H9 (cell line): ENCODE measurements at regions not wholly inside any gene's neighbourhood (a gene's known extent, or its start where the extent isn't known, plus 50 kb on each side); places are given as distances from the start of the nearest gene placed in this dataset.

ENCODE experiments used
- DNase-seq: peaks from one replicate; pipeline ENCODE4 v3.0.0-alpha.2; 2017
- H2AFZ ChIP-seq: one replicate; pipeline ENCODE4 v1.6.1; 2013; ENCODE audit warnings: mild to moderate bottlenecking, low read length, control low read depth, moderate library complexity
- H2AK5ac ChIP-seq: 2 replicates; pipeline ENCODE4 v1.6.1; 2013; ENCODE audit warnings: low read length, control low read depth, mixed read lengths; ENCODE audit not compliant: insufficient read length
- H2BK120ac ChIP-seq: one replicate; pipeline ENCODE4 v1.6.1; 2013; ENCODE audit warnings: low read depth, mild to moderate bottlenecking, low read length, control low read depth, inconsistent platforms; ENCODE audit not compliant: poor library complexity, severe bottlenecking
- H2BK12ac ChIP-seq: 2 replicates; pipeline ENCODE4 v1.6.1; 2013; ENCODE audit warnings: low read length, control low read depth, mixed read lengths, low read depth; ENCODE audit not compliant: insufficient read length
- H2BK15ac ChIP-seq: 2 replicates; pipeline ENCODE4 v1.6.1; 2013; ENCODE audit warnings: low read depth, low read length, control low read depth
- H2BK20ac ChIP-seq: one replicate; pipeline ENCODE4 v1.6.1; 2013; ENCODE audit warnings: low read depth, mild to moderate bottlenecking, low read length, control low read depth, inconsistent platforms; ENCODE audit not compliant: poor library complexity, severe bottlenecking
- H2BK5ac ChIP-seq: 2 replicates; pipeline ENCODE4 v1.6.1; 2013; ENCODE audit warnings: low read length, control low read depth, mixed read lengths; ENCODE audit not compliant: insufficient read length
- H3K14ac ChIP-seq: 2 replicates; pipeline ENCODE4 v1.6.1; 2013; ENCODE audit warnings: low read length, control low read depth; ENCODE audit not compliant: insufficient read depth
- H3K18ac ChIP-seq: 2 replicates; pipeline ENCODE4 v1.6.1; 2013; ENCODE audit warnings: low read depth, mild to moderate bottlenecking, mixed read lengths, low read length, control low read depth; ENCODE audit not compliant: insufficient read length
- H3K23ac ChIP-seq: 2 replicates; pipeline ENCODE4 v1.6.1; 2013; ENCODE audit warnings: low read length, control low read depth, mixed read lengths, low read depth; ENCODE audit not compliant: insufficient read length
- H3K23me2 ChIP-seq: 2 replicates; pipeline ENCODE4 v1.6.1; 2013; ENCODE audit warnings: low read depth, mild to moderate bottlenecking, mixed read lengths, low read length, control low read depth; ENCODE audit not compliant: insufficient read length, poor library complexity, severe bottlenecking
- H3K27ac ChIP-seq: 2 replicates; pipeline ENCODE4 v1.5.1; 2013; ENCODE audit warnings: low read length, control low read depth, mixed read lengths, low read depth; ENCODE audit not compliant: insufficient read length
- H3K27me3 ChIP-seq: 2 replicates; pipeline ENCODE4 v1.6.1; 2013; ENCODE audit warnings: low read length, control low read depth, inconsistent platforms; ENCODE audit not compliant: insufficient read depth
- H3K4ac ChIP-seq: 2 replicates; pipeline ENCODE4 v1.6.1; 2013; ENCODE audit warnings: low read depth, mild to moderate bottlenecking, control low read depth, inconsistent platforms, low read length, moderate library complexity
- H3K4me1 ChIP-seq: 2 replicates; pipeline ENCODE4 v1.6.1; 2013; ENCODE audit warnings: low read length, control low read depth, inconsistent platforms; ENCODE audit not compliant: insufficient read depth
- H3K4me2 ChIP-seq: 2 replicates; pipeline ENCODE4 v1.6.1; 2013; ENCODE audit warnings: low read length, control low read depth, mixed read lengths; ENCODE audit not compliant: insufficient read length, insufficient read depth
- H3K56ac ChIP-seq: 2 replicates; pipeline ENCODE4 v1.6.1; 2013; ENCODE audit warnings: low read depth, mild to moderate bottlenecking, mixed read lengths, low read length, control low read depth; ENCODE audit not compliant: insufficient read length
- H3K79me1 ChIP-seq: 2 replicates; pipeline ENCODE4 v1.6.1; 2013; ENCODE audit warnings: low read depth, mild to moderate bottlenecking, moderate library complexity, low read length, control low read depth, inconsistent platforms; ENCODE audit not compliant: insufficient read depth, poor library complexity, severe bottlenecking
- H3K79me2 ChIP-seq: 2 replicates; pipeline ENCODE4 v1.6.1; 2013; ENCODE audit warnings: low read length, control low read depth, inconsistent platforms; ENCODE audit not compliant: insufficient read depth
- H3K9ac ChIP-seq: 2 replicates; pipeline ENCODE4 v1.6.1; 2013; ENCODE audit warnings: low read length, control low read depth, mixed read lengths; ENCODE audit not compliant: insufficient read length; ENCODE audit errors: extremely low read depth
- H3K9me3 ChIP-seq: one replicate; pipeline ENCODE4 v1.6.1; 2013; ENCODE audit warnings: low read depth, low read length, inconsistent platforms; ENCODE audit not compliant: control insufficient read depth
- H3T11ph ChIP-seq: one replicate; pipeline ENCODE4 v1.6.1; 2013; ENCODE audit warnings: mild to moderate bottlenecking, low read length, control low read depth, inconsistent platforms
- H4K20me1 ChIP-seq: one replicate; pipeline ENCODE4 v1.6.1; 2013; ENCODE audit not compliant: control insufficient read depth, insufficient read length, insufficient read depth
- H4K5ac ChIP-seq: 2 replicates; pipeline ENCODE4 v1.6.1; 2013; ENCODE audit warnings: low read depth, mild to moderate bottlenecking, mixed read lengths, low read length, control low read depth; ENCODE audit not compliant: insufficient read length
- H4K8ac ChIP-seq: replicated peaks from 2 replicates; pipeline ENCODE4 v1.6.1; 2013; ENCODE audit warnings: low read length, control low read depth, mixed read lengths, low read depth; ENCODE audit not compliant: insufficient read length
- H4K91ac ChIP-seq: 2 replicates; pipeline ENCODE4 v1.6.1; 2013; ENCODE audit warnings: low read depth, mild to moderate bottlenecking, moderate library complexity, mixed read lengths, low read length, control low read depth; ENCODE audit not compliant: insufficient read length
- H3K27ac Mint-ChIP-seq, 3 experiments: 2 replicates in 2 of 3; 3 replicates in 1 of 3; pipeline ENCODE4 v1.8.0; 2020 to 2021; ENCODE audit warnings: mixed read lengths in 3 of 3, mild to moderate bottlenecking in 1 of 3, moderate library complexity in 1 of 3
- H3K27me3 Mint-ChIP-seq: 2 replicates; pipeline ENCODE4 v1.8.0; 2021; ENCODE audit warnings: low read depth, mild to moderate bottlenecking, moderate library complexity, mixed read lengths
- H3K36me3 Mint-ChIP-seq, 3 experiments: 2 replicates in 2 of 3; 3 replicates in 1 of 3; pipeline ENCODE4 v1.8.0; 2020 to 2021; ENCODE audit warnings: low read depth in 3 of 3, mixed read lengths in 3 of 3; ENCODE audit not compliant: insufficient read depth in 1 of 3
- H3K4me1 Mint-ChIP-seq, 2 experiments: 2 replicates each; pipeline ENCODE4 v1.8.0; 2020; ENCODE audit warnings: mixed read lengths in 2 of 2
- H3K4me3 Mint-ChIP-seq, 2 experiments: 2 replicates in 1 of 2; 3 replicates in 1 of 2; pipeline ENCODE4 v1.8.0; 2020 to 2021; ENCODE audit warnings: mild to moderate bottlenecking in 2 of 2, mixed read lengths in 2 of 2, moderate library complexity in 1 of 2
- H3K9me3 Mint-ChIP-seq, 2 experiments: 2 replicates in 1 of 2; 3 replicates in 1 of 2; pipeline ENCODE4 v1.8.0; 2020; ENCODE audit warnings: mild to moderate bottlenecking in 2 of 2, mixed read lengths in 2 of 2, moderate library complexity in 1 of 2
- WGBS: extraction: QIAGEN DNeasy Blood & Tissue Kit; methylation state at CpG from one replicate; pipeline ENCODE4 v1.1.7; 2013; ENCODE audit warnings: missing lambda C conversion rate, low lambda C conversion rate, mixed read lengths; ENCODE audit not compliant: insufficient read length; ENCODE audit errors: extremely low coverage; 5-methylcytosine and 5-hydroxymethylcytosine counted together
- TF ChIP-seq, protein P1 (sequence below): fragments of 200-600 bp; sonication (generic); conservative IDR thresholded peaks from 3 replicates; pipeline ENCODE4 v1.8.0; 2021; ENCODE audit warnings: antibody characterized with exemption, mild to moderate bottlenecking

DNA sequence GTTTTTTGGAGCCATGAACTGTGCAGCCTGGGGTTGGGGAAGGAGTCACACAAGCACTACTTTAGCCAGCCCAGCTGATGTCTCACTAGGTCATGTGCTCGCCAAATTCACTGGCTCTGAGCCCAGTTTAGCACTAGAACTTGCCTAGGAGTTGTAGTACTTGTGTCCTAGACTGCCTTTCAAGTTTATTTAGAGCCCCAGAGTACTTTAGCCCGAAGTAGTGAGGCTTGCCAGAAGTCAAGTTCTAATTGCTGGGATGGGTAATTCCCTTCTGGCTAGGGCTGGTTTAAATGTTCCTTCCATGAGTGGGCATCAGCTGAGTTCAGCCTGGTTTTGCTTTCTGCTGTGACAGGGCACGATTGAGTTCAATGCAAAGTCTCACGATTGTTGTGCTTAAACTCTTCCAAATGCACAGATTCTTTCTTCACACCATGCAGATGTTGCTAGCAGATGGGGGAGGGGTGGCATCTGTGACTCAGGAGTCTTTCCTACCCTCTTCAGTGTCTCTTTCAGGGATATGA lies 228.2 kb upstream of the ZPLD1 start:
- H3K27ac ChIP-seq = no peak overlapping the region
- TF ChIP-seq, protein P1, sequence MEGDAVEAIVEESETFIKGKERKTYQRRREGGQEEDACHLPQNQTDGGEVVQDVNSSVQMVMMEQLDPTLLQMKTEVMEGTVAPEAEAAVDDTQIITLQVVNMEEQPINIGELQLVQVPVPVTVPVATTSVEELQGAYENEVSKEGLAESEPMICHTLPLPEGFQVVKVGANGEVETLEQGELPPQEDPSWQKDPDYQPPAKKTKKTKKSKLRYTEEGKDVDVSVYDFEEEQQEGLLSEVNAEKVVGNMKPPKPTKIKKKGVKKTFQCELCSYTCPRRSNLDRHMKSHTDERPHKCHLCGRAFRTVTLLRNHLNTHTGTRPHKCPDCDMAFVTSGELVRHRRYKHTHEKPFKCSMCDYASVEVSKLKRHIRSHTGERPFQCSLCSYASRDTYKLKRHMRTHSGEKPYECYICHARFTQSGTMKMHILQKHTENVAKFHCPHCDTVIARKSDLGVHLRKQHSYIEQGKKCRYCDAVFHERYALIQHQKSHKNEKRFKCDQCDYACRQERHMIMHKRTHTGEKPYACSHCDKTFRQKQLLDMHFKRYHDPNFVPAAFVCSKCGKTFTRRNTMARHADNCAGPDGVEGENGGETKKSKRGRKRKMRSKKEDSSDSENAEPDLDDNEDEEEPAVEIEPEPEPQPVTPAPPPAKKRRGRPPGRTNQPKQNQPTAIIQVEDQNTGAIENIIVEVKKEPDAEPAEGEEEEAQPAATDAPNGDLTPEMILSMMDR = no peak

More for the DNA sequence above, 228.2 kb upstream of the ZPLD1 start:
- no peak overlapping the region for H2AK5ac ChIP-seq
- no peak overlapping the region for H4K5ac ChIP-seq
- H3T11ph ChIP-seq = no peak overlapping the region
- Mint-ChIP-seq H3K4me1 (peaks cover 27 to 28% of the 10 kb centered on the region in 2 experiments), H3K4me3 (no peak overlapping the region), H3K9me3 (peaks cover 8 to 10% of the 10 kb centered on the region in 2 experiments; a peak in 3 of 5 replicates), H3K27me3 (no peaks in the 10 kb centered on the region), H3K36me3 (peaks cover 3 to 20% (median 4%) of the 10 kb centered on the region in 3 experiments; a peak in 5 of 7 replicates), H3K27ac (peak overlapping the region in 1 of 3 experiments; percentile 20; a peak in 4 of 7 replicates)
- H3K9ac ChIP-seq = no peak overlapping the region
- DNase-seq = no peak
- no peak overlapping the region for H3K14ac ChIP-seq
- H3K79me2 ChIP-seq = no peaks in the 10 kb centered on the region
- no peak overlapping the region for H4K8ac ChIP-seq
- no peak overlapping the region for H2BK5ac ChIP-seq
- H3K56ac ChIP-seq = no peak overlapping the region
- no peaks in the 10 kb centered on the region for H4K20me1 ChIP-seq
- no peak overlapping the region for H2BK20ac ChIP-seq
- no peaks in the 10 kb centered on the region for H3K27me3 ChIP-seq
- H3K4ac ChIP-seq = no peak overlapping the region
- H3K18ac ChIP-seq = no peak overlapping the region
- H3K9me3 ChIP-seq = no peaks in the 10 kb centered on the region
- no peak overlapping the region for H3K23ac ChIP-seq
- H4K91ac ChIP-seq = no peak overlapping the region
- H3K4me1 ChIP-seq = no peaks in the 10 kb centered on the region; the same call in 1 of the 2 replicates
- H3K79me1 ChIP-seq = no peaks in the 10 kb centered on the region
- no peak overlapping the region for H2BK12ac ChIP-seq
- no peak overlapping the region for H2AFZ ChIP-seq
- no peak overlapping the region for H3K4me2 ChIP-seq
- no peak overlapping the region for H2BK120ac ChIP-seq
- no peaks in the 10 kb centered on the region for H3K23me2 ChIP-seq
- H2BK15ac ChIP-seq = no peak overlapping the region
- no CpG with 5 or more reads among the region's 4 CpGs for WGBS
